CD14-positive monocyte (primary cell): ENCODE measurements at regions not wholly inside any gene's neighbourhood (a gene's known extent, or its start where the extent isn't known, plus 50 kb on each side); places are given as distances from the start of the nearest gene placed in this dataset.

Experiments used
- DNase-seq, 3 donors: peaks; one replicate each; pipeline ENCODE4 v3.0.0-alpha.2; 2011 to 2022
- H2AFZ ChIP-seq: 2 replicates; pipeline ENCODE4 v1.6.0; 2012; ENCODE audit warnings: mild to moderate bottlenecking, low read depth, low read length, inconsistent platforms; ENCODE audit not compliant: insufficient read depth, poor library complexity, severe bottlenecking
- H3K27ac ChIP-seq, 2 donors: 1 replicate in 1 of 2; 2 replicates in 1 of 2; pipeline ENCODE4 v1.5.1; 2012 to 2013; ENCODE audit warnings: low read length in 2 of 2, control low read depth in 1 of 2, inconsistent platforms in 1 of 2, low read depth in 1 of 2, mild to moderate bottlenecking in 1 of 2
- H3K27me3 ChIP-seq, 2 donors: one replicate each; pipeline versions ENCODE4 v1.6.0 to v1.6.1; 2011 to 2013; ENCODE audit warnings: low read length in 2 of 2; ENCODE audit not compliant: control insufficient read depth in 2 of 2, insufficient read depth in 2 of 2
- H3K36me3 ChIP-seq, 2 donors: replicated peaks in 1 of 2; 1 replicate in 1 of 2; 2 replicates in 1 of 2; pipeline versions ENCODE4 v1.5.1 to v1.6.1; 2012 to 2013; ENCODE audit warnings: low read length in 2 of 2, control low read depth in 1 of 2, inconsistent platforms in 1 of 2, mild to moderate bottlenecking in 1 of 2; ENCODE audit not compliant: insufficient read depth in 2 of 2, control insufficient read depth in 1 of 2
- H3K4me1 ChIP-seq, 2 donors: 1 replicate in 1 of 2; 2 replicates in 1 of 2; pipeline versions ENCODE4 v1.5.1 to v1.6.1; 2012 to 2013; ENCODE audit warnings: low read length in 2 of 2, control low read depth in 1 of 2, inconsistent platforms in 1 of 2, mild to moderate bottlenecking in 1 of 2, moderate library complexity in 1 of 2; ENCODE audit not compliant: insufficient read depth in 2 of 2, control insufficient read depth in 1 of 2
- H3K4me2 ChIP-seq: replicated peaks from 2 replicates; pipeline ENCODE3; 2012; ENCODE audit warnings: low read length, moderate library complexity, mild to moderate bottlenecking; ENCODE audit not compliant: poor library complexity, severe bottlenecking; ENCODE audit errors: extremely low read depth
- H3K4me3 ChIP-seq, 3 experiments: fragments of 200-600 bp in 1 of 3; sonication (generic) in 1 of 3; replicated peaks in 1 of 3; 1 replicate in 2 of 3; 2 replicates in 1 of 3; pipeline ENCODE4 v1.5.1; 2011 to 2013; ENCODE audit warnings: low read length in 3 of 3, mild to moderate bottlenecking in 3 of 3, control low read depth in 2 of 3, low read depth in 2 of 3, inconsistent platforms in 1 of 3, moderate library complexity in 1 of 3
- H3K79me2 ChIP-seq: 2 replicates; pipeline ENCODE4 v1.6.0; 2012; ENCODE audit warnings: mild to moderate bottlenecking, control low read depth, inconsistent platforms, low read length, moderate library complexity; ENCODE audit not compliant: insufficient read depth
- H3K9ac ChIP-seq: 2 replicates; pipeline ENCODE4 v1.6.0; 2017; ENCODE audit warnings: low read length, mild to moderate bottlenecking; ENCODE audit not compliant: insufficient read depth, poor library complexity, severe bottlenecking
- H3K9me3 ChIP-seq, 2 donors: replicated peaks in 1 of 2; 1 replicate in 1 of 2; 2 replicates in 1 of 2; pipeline versions ENCODE4 v1.5.1 to v1.6.1; 2012 to 2013; ENCODE audit warnings: low read length in 2 of 2, control low read depth in 1 of 2; ENCODE audit not compliant: control insufficient read depth in 1 of 2, insufficient read depth in 1 of 2
- H4K20me1 ChIP-seq: 2 replicates; pipeline ENCODE4 v1.6.0; 2012; ENCODE audit warnings: mild to moderate bottlenecking, low read length, control low read depth, moderate library complexity; ENCODE audit not compliant: insufficient read depth
- H3K27ac Mint-ChIP-seq, 7 donors: one replicate each; pipeline ENCODE4 v1.8.0; 2020; ENCODE audit warnings: mild to moderate bottlenecking in 7 of 7, mixed read lengths in 7 of 7, moderate library complexity in 6 of 7, inconsistent platforms in 2 of 7
- H3K27me3 Mint-ChIP-seq, 3 donors: one replicate each; pipeline ENCODE4 v1.8.0; 2021 to 2022; ENCODE audit warnings: low read depth in 3 of 3, mild to moderate bottlenecking in 3 of 3, mixed read lengths in 3 of 3, moderate library complexity in 3 of 3, inconsistent platforms in 1 of 3
- H3K36me3 Mint-ChIP-seq, 2 donors: one replicate each; pipeline ENCODE4 v1.8.0; 2020; ENCODE audit warnings: mixed read lengths in 2 of 2, inconsistent platforms in 1 of 2, mild to moderate bottlenecking in 1 of 2
- H3K4me1 Mint-ChIP-seq: one replicate; pipeline ENCODE4 v1.8.0; 2020; ENCODE audit warnings: mild to moderate bottlenecking, mixed read lengths
- H3K4me3 Mint-ChIP-seq, 2 donors: one replicate each; pipeline ENCODE4 v1.8.0; 2020; ENCODE audit warnings: mild to moderate bottlenecking in 2 of 2, mixed read lengths in 2 of 2, moderate library complexity in 1 of 2
- H3K9me3 Mint-ChIP-seq, 7 donors: one replicate each; pipeline ENCODE4 v1.8.0; 2020 to 2022; ENCODE audit warnings: mixed read lengths in 7 of 7, mild to moderate bottlenecking in 6 of 7, moderate library complexity in 6 of 7, inconsistent platforms in 2 of 7
- CTCF ChIP-seq: fragments of 200-600 bp; IDR thresholded peaks from one replicate; pipeline ENCODE4 v1.8.0; 2022; ENCODE audit warnings: antibody characterized with exemption, mild to moderate bottlenecking
- WGBS: methylation state at CpG from one replicate; pipeline ENCODE4 v1.1.5; 2013; ENCODE audit warnings: missing lambda C conversion rate; ENCODE audit not compliant: insufficient coverage; 5-methylcytosine and 5-hydroxymethylcytosine counted together
- intact Hi-C, 2 donors: fragments of 100-400 bp; cut with micrococcal nuclease; formaldehyde crosslinking; loops; one replicate each; pipeline versions ENCODE4 v1.15.0 to v1.15.1; 2023

GRCh38 chr9:2448193-2448738 is 173.3 kb upstream of the VLDLR start:
- Mint-ChIP-seq H3K4me3 (no peak overlapping the region), H3K27ac (no peak overlapping the region), H3K36me3 (no peaks in the 10 kb centered on the region), H3K4me1 (no peaks in the 10 kb centered on the region), H3K27me3 (no peaks in the 10 kb centered on the region), H3K9me3 (peaks cover 2 to 7% (median 5%) of the 10 kb centered on the region in 7 donors)
- Histone ChIP-seq H3K9ac (no peak overlapping the region), H3K36me3 (no peaks in the 10 kb centered on the region), H2AFZ (no peak overlapping the region), H4K20me1 (no peaks in the 10 kb centered on the region), H3K9me3 (no peaks in the 10 kb centered on the region), H3K4me2 (no peak overlapping the region), H3K27me3 (no peaks in the 10 kb centered on the region), H3K79me2 (no peaks in the 10 kb centered on the region), H3K4me3 (no peak overlapping the region), H3K27ac (no peak overlapping the region), H3K4me1 (no peaks in the 10 kb centered on the region)
- no peak for DNase-seq
- no peak for TF ChIP-seq CTCF
- WGBS, result no CpG with 5 or more reads among the region's 2 CpGs
- intact Hi-C loops, result no loop called here

GRCh38 chr9:2453106-2453505 is 168.5 kb upstream of the VLDLR start:
- Mint-ChIP-seq H3K4me1 (no peaks in the 10 kb centered on the region), H3K9me3 (peaks cover 0 to 2% (median 0%) of the 10 kb centered on the region in 7 donors), H3K36me3 (no peaks in the 10 kb centered on the region), H3K27ac (no peak overlapping the region), H3K27me3 (no peaks in the 10 kb centered on the region), H3K4me3 (no peak overlapping the region)
- Histone ChIP-seq H2AFZ (no peak overlapping the region), H3K27me3 (no peaks in the 10 kb centered on the region), H3K9me3 (no peaks in the 10 kb centered on the region), H4K20me1 (no peaks in the 10 kb centered on the region), H3K4me1 (no peaks in the 10 kb centered on the region), H3K4me3 (no peak overlapping the region), H3K9ac (no peak overlapping the region), H3K79me2 (no peaks in the 10 kb centered on the region), H3K27ac (no peak overlapping the region), H3K36me3 (no peaks in the 10 kb centered on the region), H3K4me2 (no peak overlapping the region)
- no peak for TF ChIP-seq CTCF
- no CpG with 5 or more reads among the region's 1 CpG for WGBS
- no peak for DNase-seq
- intact Hi-C loops, result no loop called here
